ENCODE measurements at regions not wholly inside any gene's neighbourhood (a gene's known extent, or its start where the extent isn't known, plus 50 kb on each side); places are given as distances from the start of the nearest gene placed in this dataset.

DNA sequence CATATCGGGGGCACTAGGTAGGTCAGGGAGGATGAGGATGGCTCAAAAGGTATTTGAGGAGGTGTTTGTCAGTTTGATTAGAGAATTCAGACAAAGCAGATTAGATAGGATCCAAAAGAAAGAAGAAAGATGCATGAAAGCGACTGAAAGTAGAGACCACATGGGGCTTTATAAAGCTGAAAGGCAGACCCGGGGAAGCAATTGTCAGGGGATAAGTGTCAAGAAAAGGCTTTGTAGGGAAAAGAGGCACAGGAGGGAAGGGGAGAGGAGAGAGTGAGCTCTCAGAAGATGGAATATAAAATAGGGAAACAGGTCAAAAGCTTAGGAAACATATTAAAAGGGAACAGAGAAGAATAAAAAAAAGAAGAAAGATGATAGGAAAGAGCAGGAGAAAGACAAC, 308.2 kb upstream of the RORA start (continued):
- no peak for TF ChIP-seq NR2C1 (IDR thresholded peaks at IDR 0.05)

DNA sequence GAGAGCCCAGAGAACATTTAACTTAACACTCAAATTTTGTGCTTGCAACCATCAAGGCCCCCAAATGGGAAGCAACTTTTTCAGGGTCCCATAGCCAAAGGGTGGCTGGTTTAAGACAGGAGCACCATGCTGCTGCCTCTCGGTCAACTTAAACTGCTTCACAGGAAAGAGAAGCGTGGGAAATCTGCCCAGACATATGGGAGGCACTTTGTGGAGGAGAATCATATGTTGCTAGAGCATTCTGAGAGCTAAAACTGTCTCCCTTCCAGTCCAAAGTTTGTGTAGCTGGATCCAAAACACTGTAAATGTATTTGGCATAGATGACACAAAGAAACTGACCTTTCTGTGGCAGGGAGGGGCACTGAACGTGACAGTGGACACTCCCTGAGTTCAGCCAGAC, 305.9 kb upstream of the RORA start:
- BruUV-seq (replicated peaks), result no TSS peak
- Histone ChIP-seq H3K4me2 (ENCODE audit: control insufficient read depth, insufficient read depth) (no peak overlapping the region), H3K27me3 (replicated peaks in 1 of 2; ENCODE audit: control insufficient read depth in 2 of 2, insufficient read depth in 2 of 2, low read length in 1 of 2) (no peaks in the 10 kb centered on the region; a peak in 2 of 4 replicates), H2AFZ (ENCODE audit: control insufficient read depth, low read depth, low read length) (no peak overlapping the region), H3K9ac (ENCODE audit: control insufficient read depth, insufficient read depth, low read length) (no peak overlapping the region), H3K4me1 (ENCODE audit: control insufficient read depth, insufficient read depth, low read length) (no peaks in the 10 kb centered on the region), H3K9me3 (replicated peaks; ENCODE audit: control insufficient read depth, insufficient read depth, low read length) (no peaks in the 10 kb centered on the region), H3K36me3 (ENCODE audit: control insufficient read depth in 2 of 2, insufficient read depth in 2 of 2, low read length in 1 of 2) (no peaks in the 10 kb centered on the region), H3K27ac (ENCODE audit: control insufficient read depth, insufficient read depth) (no peak overlapping the region), H3K4me3 (no peak overlapping the region), H4K20me1 (ENCODE audit: control insufficient read depth, insufficient read depth) (no peaks in the 10 kb centered on the region), H3K79me2 (ENCODE audit: control insufficient read depth, insufficient read depth, low read length) (no peaks in the 10 kb centered on the region)
- in situ Hi-C loops (cut with MboI), result no loop called here
- ATAC-seq (no peak), FAIRE-seq (no peak), DNase-seq (ENCODE audit: low read depth, low spot score) (no peak)
- ChIA-PET CTCF (no interaction called here), SMC1A (ENCODE audit: uncharacterized antibody, unreplicated experiment) (no interaction called here), RAD21 (ENCODE audit: unreplicated experiment) (no interaction called here), POLR2A (no interaction called here)
- WGBS (ENCODE audit: insufficient coverage, insufficient replicate concordance, low lambda C conversion rate, missing lambda C conversion rate), result 10% methylated on average over 3 of the region's 3 CpGs
- intact Hi-C loops (cut with micrococcal nuclease; ENCODE audit: unreplicated experiment), result no loop called here
- TF ChIP-seq RAD51 (IDR thresholded peaks at IDR 0.05), result no peak
- TF ChIP-seq PML (IDR thresholded peaks at IDR 0.05; ENCODE audit: low read length), result no peak
- no peak for TF ChIP-seq JUND (IDR thresholded peaks at IDR 0.05; ENCODE audit: low read depth, low read length)
- no peak for TF ChIP-seq ZNF207 (IDR thresholded peaks at IDR 0.05; ENCODE audit: borderline replicate concordance)
- TF ChIP-seq, protein P1, sequence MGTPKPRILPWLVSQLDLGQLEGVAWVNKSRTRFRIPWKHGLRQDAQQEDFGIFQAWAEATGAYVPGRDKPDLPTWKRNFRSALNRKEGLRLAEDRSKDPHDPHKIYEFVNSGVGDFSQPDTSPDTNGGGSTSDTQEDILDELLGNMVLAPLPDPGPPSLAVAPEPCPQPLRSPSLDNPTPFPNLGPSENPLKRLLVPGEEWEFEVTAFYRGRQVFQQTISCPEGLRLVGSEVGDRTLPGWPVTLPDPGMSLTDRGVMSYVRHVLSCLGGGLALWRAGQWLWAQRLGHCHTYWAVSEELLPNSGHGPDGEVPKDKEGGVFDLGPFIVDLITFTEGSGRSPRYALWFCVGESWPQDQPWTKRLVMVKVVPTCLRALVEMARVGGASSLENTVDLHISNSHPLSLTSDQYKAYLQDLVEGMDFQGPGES (IDR thresholded peaks at IDR 0.05), result no peak
- no peak for TF ChIP-seq MTA3 (IDR thresholded peaks at IDR 0.05; ENCODE audit: borderline replicate concordance, low read length)
- no peak for TF ChIP-seq RFX5 (IDR thresholded peaks at IDR 0.05; ENCODE audit: low read depth, low read length)
- TF ChIP-seq, protein P2, sequence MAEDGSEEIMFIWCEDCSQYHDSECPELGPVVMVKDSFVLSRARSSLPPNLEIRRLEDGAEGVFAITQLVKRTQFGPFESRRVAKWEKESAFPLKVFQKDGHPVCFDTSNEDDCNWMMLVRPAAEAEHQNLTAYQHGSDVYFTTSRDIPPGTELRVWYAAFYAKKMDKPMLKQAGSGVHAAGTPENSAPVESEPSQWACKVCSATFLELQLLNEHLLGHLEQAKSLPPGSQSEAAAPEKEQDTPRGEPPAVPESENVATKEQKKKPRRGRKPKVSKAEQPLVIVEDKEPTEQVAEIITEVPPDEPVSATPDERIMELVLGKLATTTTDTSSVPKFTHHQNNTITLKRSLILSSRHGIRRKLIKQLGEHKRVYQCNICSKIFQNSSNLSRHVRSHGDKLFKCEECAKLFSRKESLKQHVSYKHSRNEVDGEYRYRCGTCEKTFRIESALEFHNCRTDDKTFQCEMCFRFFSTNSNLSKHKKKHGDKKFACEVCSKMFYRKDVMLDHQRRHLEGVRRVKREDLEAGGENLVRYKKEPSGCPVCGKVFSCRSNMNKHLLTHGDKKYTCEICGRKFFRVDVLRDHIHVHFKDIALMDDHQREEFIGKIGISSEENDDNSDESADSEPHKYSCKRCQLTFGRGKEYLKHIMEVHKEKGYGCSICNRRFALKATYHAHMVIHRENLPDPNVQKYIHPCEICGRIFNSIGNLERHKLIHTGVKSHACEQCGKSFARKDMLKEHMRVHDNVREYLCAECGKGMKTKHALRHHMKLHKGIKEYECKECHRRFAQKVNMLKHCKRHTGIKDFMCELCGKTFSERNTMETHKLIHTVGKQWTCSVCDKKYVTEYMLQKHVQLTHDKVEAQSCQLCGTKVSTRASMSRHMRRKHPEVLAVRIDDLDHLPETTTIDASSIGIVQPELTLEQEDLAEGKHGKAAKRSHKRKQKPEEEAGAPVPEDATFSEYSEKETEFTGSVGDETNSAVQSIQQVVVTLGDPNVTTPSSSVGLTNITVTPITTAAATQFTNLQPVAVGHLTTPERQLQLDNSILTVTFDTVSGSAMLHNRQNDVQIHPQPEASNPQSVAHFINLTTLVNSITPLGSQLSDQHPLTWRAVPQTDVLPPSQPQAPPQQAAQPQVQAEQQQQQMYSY (CRISPR knock-in tag; IDR thresholded peaks at IDR 0.05), result no peak
- TF ChIP-seq, protein P3, sequence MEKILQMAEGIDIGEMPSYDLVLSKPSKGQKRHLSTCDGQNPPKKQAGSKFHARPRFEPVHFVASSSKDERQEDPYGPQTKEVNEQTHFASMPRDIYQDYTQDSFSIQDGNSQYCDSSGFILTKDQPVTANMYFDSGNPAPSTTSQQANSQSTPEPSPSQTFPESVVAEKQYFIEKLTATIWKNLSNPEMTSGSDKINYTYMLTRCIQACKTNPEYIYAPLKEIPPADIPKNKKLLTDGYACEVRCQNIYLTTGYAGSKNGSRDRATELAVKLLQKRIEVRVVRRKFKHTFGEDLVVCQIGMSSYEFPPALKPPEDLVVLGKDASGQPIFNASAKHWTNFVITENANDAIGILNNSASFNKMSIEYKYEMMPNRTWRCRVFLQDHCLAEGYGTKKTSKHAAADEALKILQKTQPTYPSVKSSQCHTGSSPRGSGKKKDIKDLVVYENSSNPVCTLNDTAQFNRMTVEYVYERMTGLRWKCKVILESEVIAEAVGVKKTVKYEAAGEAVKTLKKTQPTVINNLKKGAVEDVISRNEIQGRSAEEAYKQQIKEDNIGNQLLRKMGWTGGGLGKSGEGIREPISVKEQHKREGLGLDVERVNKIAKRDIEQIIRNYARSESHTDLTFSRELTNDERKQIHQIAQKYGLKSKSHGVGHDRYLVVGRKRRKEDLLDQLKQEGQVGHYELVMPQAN (conservative IDR thresholded peaks at IDR 0.05), result no peak
- TF ChIP-seq BHLHE40 (IDR thresholded peaks at IDR 0.05; ENCODE audit: borderline replicate concordance in 1 of 2, low read depth in 2 of 2, low read length in 1 of 2), result no peak
- TF ChIP-seq PAX8 (IDR thresholded peaks at IDR 0.05), result no peak
- TF ChIP-seq POLR2AphosphoS2 (IDR thresholded peaks at IDR 0.05; ENCODE audit: low read depth, low read length), result no peak
- no peak for TF ChIP-seq STAT1 (conservative IDR thresholded peaks at IDR 0.05)
- TF ChIP-seq SPI1 (IDR thresholded peaks at IDR 0.05; ENCODE audit: borderline replicate concordance, insufficient read depth, low read depth, low read length), result no peak
- TF ChIP-seq MYB (IDR thresholded peaks at IDR 0.05; ENCODE audit: borderline replicate concordance, low read depth, low read length), result no peak
- TF ChIP-seq PAX5 (IDR thresholded peaks at IDR 0.05; ENCODE audit: borderline replicate concordance, low read depth, low read length), result no peak
- TF ChIP-seq IKZF1 (conservative IDR thresholded peaks at IDR 0.05), result no peak
- no peak for TF ChIP-seq RBBP5 (conservative IDR thresholded peaks at IDR 0.05)
